GM13977 (cell line): ENCODE measurements at regions not wholly inside any gene's neighbourhood (a gene's known extent, or its start where the extent isn't known, plus 50 kb on each side); places are given as distances from the start of the nearest gene placed in this dataset.

ENCODE experiments used
- DNase-seq: peaks from one replicate; pipeline ENCODE4 v3.0.0; 2012; ENCODE audit warnings: low spot score
- CTCF ChIP-seq: IDR thresholded peaks from 2 replicates; pipeline ENCODE4 v1.5.1; 2012; ENCODE audit warnings: mild to moderate bottlenecking, control low read depth; ENCODE audit not compliant: insufficient read depth; ENCODE audit errors: extremely low read depth, missing control alignments
- in situ Hi-C: fragments of 300-500 bp; cut with MboI; formaldehyde crosslinking; loops from one replicate; pipeline ENCODE4 v1.12.0; 2022; ENCODE audit warnings: low sequenced_read_pairs, low pct_unique_long_range_greater_than_20kb, mixed read lengths, inconsistent platforms; ENCODE audit not compliant: unreplicated experiment

- in situ Hi-C loops: no loop called here
Observed at GRCh38 chr1:34578306-34578705, 176.5 kb upstream of the GJB5 start.

GRCh38 chr1:34582356-34582755 is 172.5 kb upstream of the GJB5 start:
- in situ Hi-C loops: no loop called here
- TF ChIP-seq CTCF: no peak
- DNase-seq: no peak

More at GRCh38 chr1:34578306-34578705, 176.5 kb upstream of the GJB5 start:
- TF ChIP-seq CTCF: no peak
- DNase-seq: no peak

- in situ Hi-C loops: no loop called here
- no peak for DNase-seq
- TF ChIP-seq CTCF: no peak
Observed at GRCh38 chr1:34587761-34588160, 167.1 kb upstream of the GJB5 start.

- no peak for TF ChIP-seq CTCF
- DNase-seq: no peak
- in situ Hi-C loops: loop anchor here (5.0 kb wide), 1 partner anchor 128 kb away; no protein-coding TSS in a partner anchor
Observed at GRCh38 chr1:34590211-34590623, 164.6 kb upstream of the GJB5 start.

GRCh38 chr1:34591751-34592629 is 162.9 kb upstream of the GJB5 start:
- in situ Hi-C loops: loop anchor here (5.0 kb wide), 1 partner anchor 130 kb away; no protein-coding TSS in a partner anchor
- no peak for TF ChIP-seq CTCF
- no peak for DNase-seq

GRCh38 chr1:34597877-34598514 is 156.9 kb upstream of the GJB5 start:
- TF ChIP-seq CTCF: peak; percentile 93
- in situ Hi-C loops: no loop called here
- DNase-seq: peak; percentile 74
